WTC11 (cell line): ENCODE measurements at regions not wholly inside any gene's neighbourhood (a gene's known extent, or its start where the extent isn't known, plus 50 kb on each side); places are given as distances from the start of the nearest gene placed in this dataset.

Source experiments
- ATAC-seq: fragments of 200-7000 bp; cut with Tn5 transposase; 2 replicates; pipeline ENCODE4 v1.10.0; 2021; ENCODE audit warnings: mild to moderate bottlenecking, moderate library complexity
- CTCF ChIA-PET: fragments of 300-600 bp; sonication (Branson Sonifier 250); formaldehyde crosslinking; loops from one replicate; lab custom pipeline; 2021; ENCODE audit warnings: antibody characterized with exemption; lab: Charles Lee
- POLR2A ChIA-PET: fragments of 350-600 bp; sonication (Branson Sonifier 250); formaldehyde crosslinking; loops from one replicate; lab custom pipeline; 2021; ENCODE audit warnings: antibody characterized with exemption; lab: Charles Lee
- DNase-seq: peaks from one replicate; pipeline ENCODE4 v3.0.0; 2021; ENCODE audit warnings: low spot score
- H3K27ac Mint-ChIP-seq: 2 replicates; pipeline ENCODE4 v1.8.0; 2021; ENCODE audit warnings: mixed read lengths
- H3K27me3 Mint-ChIP-seq: 2 replicates; pipeline ENCODE4 v1.8.0; 2021; ENCODE audit warnings: low read depth, mild to moderate bottlenecking, moderate library complexity, mixed read lengths
- H3K36me3 Mint-ChIP-seq: 2 replicates; pipeline ENCODE4 v1.8.0; 2021; ENCODE audit warnings: mixed read lengths
- H3K4me1 Mint-ChIP-seq: 2 replicates; pipeline ENCODE4 v1.8.0; 2022; ENCODE audit warnings: mixed read lengths
- H3K4me3 Mint-ChIP-seq: 2 replicates; pipeline ENCODE4 v1.8.0; 2021; ENCODE audit warnings: mild to moderate bottlenecking, moderate library complexity, mixed read lengths
- H3K9me3 Mint-ChIP-seq: 2 replicates; pipeline ENCODE4 v1.8.0; 2021; ENCODE audit warnings: mixed read lengths
- ATF2 ChIP-seq: sonication (generic); formaldehyde crosslinking; IDR thresholded peaks from 2 replicates; pipeline ENCODE4 v1.8.1; 2022; ENCODE audit warnings: low read depth, missing genetic modification reagents, borderline replicate concordance
- ATF3 ChIP-seq: sonication (generic); formaldehyde crosslinking; conservative IDR thresholded peaks from 2 replicates; pipeline ENCODE4 v1.8.1; 2022; ENCODE audit warnings: mild to moderate bottlenecking, missing genetic modification reagents
- CTCF ChIP-seq: fragments of 200-600 bp; IDR thresholded peaks from 2 replicates; pipeline ENCODE4 v1.8.0; 2022; ENCODE audit warnings: antibody characterized with exemption
- E2F5 ChIP-seq: sonication (generic); formaldehyde crosslinking; IDR thresholded peaks from 2 replicates; pipeline ENCODE4 v1.8.1; 2022; ENCODE audit warnings: mild to moderate bottlenecking, moderate library complexity, missing genetic modification reagents
- ELF4 ChIP-seq: sonication (generic); formaldehyde crosslinking; IDR thresholded peaks from 2 replicates; pipeline ENCODE4 v1.8.1; 2022; ENCODE audit warnings: low read depth, mild to moderate bottlenecking, moderate library complexity, missing genetic modification reagents
- FOXJ3 ChIP-seq: sonication (generic); formaldehyde crosslinking; IDR thresholded peaks from 2 replicates; pipeline ENCODE4 v1.9.0; 2021; ENCODE audit warnings: missing genetic modification reagents, mild to moderate bottlenecking, borderline replicate concordance
- HMGA2 ChIP-seq: fragments of 250-450 bp; sonication (Bioruptor Pico); IDR thresholded peaks from 2 replicates; pipeline ENCODE4 v1.4.0; 2021; ENCODE audit warnings: mild to moderate bottlenecking, moderate library complexity
- IRF1 ChIP-seq: sonication (generic); formaldehyde crosslinking; IDR thresholded peaks from 2 replicates; pipeline ENCODE4 v1.8.0; 2023; ENCODE audit warnings: missing genetic modification reagents
- JUN ChIP-seq: sonication (generic); formaldehyde crosslinking; IDR thresholded peaks from 2 replicates; pipeline ENCODE4 v1.8.0; 2023; ENCODE audit warnings: mild to moderate bottlenecking, missing genetic modification reagents
- NR1H2 ChIP-seq: sonication (generic); formaldehyde crosslinking; IDR thresholded peaks from 2 replicates; pipeline ENCODE4 v1.9.0; 2021; ENCODE audit warnings: mild to moderate bottlenecking, moderate library complexity, missing genetic modification reagents
- RELA ChIP-seq: sonication (generic); formaldehyde crosslinking; IDR thresholded peaks from 2 replicates; pipeline ENCODE4 v1.8.1; 2022; ENCODE audit warnings: missing genetic modification reagents, mild to moderate bottlenecking, borderline replicate concordance
- SOX15 ChIP-seq: fragments of 250-450 bp; sonication (Bioruptor Pico); IDR thresholded peaks from 2 replicates; pipeline ENCODE4 v1.9.0; 2021; ENCODE audit warnings: mild to moderate bottlenecking
- TEAD4 ChIP-seq: sonication (generic); formaldehyde crosslinking; IDR thresholded peaks from 2 replicates; pipeline ENCODE4 v1.8.0; 2022; ENCODE audit warnings: mild to moderate bottlenecking, missing genetic modification reagents
- TP53 ChIP-seq: sonication (generic); formaldehyde crosslinking; IDR thresholded peaks from 2 replicates; pipeline ENCODE4 v1.8.1; 2023; ENCODE audit warnings: mild to moderate bottlenecking, missing genetic modification reagents
- USF1 ChIP-seq: sonication (generic); formaldehyde crosslinking; IDR thresholded peaks from 2 replicates; pipeline ENCODE4 v1.8.0; 2022; ENCODE audit warnings: mild to moderate bottlenecking, missing genetic modification reagents
- ZBTB21 ChIP-seq: sonication (generic); formaldehyde crosslinking; IDR thresholded peaks from 2 replicates; pipeline ENCODE4 v1.8.1; 2023; ENCODE audit warnings: mild to moderate bottlenecking, missing genetic modification reagents, borderline replicate concordance
- ZBTB43 ChIP-seq: sonication (generic); formaldehyde crosslinking; IDR thresholded peaks from 2 replicates; pipeline ENCODE4 v1.8.1; 2023; ENCODE audit warnings: mild to moderate bottlenecking, missing genetic modification reagents
- ZNF232 ChIP-seq: sonication (generic); formaldehyde crosslinking; IDR thresholded peaks from 2 replicates; pipeline ENCODE4 v1.8.0; 2022; ENCODE audit warnings: mild to moderate bottlenecking, missing genetic modification reagents
- ZNF263 ChIP-seq: sonication (generic); formaldehyde crosslinking; IDR thresholded peaks from 2 replicates; pipeline ENCODE4 v1.8.1; 2022; ENCODE audit warnings: low read depth, mild to moderate bottlenecking, moderate library complexity, missing genetic modification reagents
- ZNF423 ChIP-seq: fragments of 250-450 bp; sonication (Bioruptor Pico); IDR thresholded peaks from 2 replicates; pipeline ENCODE4 v2.1.2; 2022; ENCODE audit warnings: mild to moderate bottlenecking, moderate library complexity
- ZNF671 ChIP-seq: fragments of 250-450 bp; sonication (Bioruptor Pico); IDR thresholded peaks from 2 replicates; pipeline ENCODE4 v1.8.0; 2021; ENCODE audit warnings: mild to moderate bottlenecking

- TF ChIP-seq USF1 (CRISPR knock-in tag) (no peak), ATF3 (no peak), JUN (no peak), TP53 (CRISPR knock-in tag) (no peak), ZNF232 (CRISPR knock-in tag) (no peak), FOXJ3 (CRISPR knock-in tag) (no peak), ZNF671 (CRISPR knock-in tag) (no peak), ZNF263 (CRISPR knock-in tag) (no peak), ATF2 (no peak), E2F5 (CRISPR knock-in tag) (no peak)
- TF ChIP-seq, all 79 proteins: peak for 0
- no peak for ATAC-seq
- no peak for DNase-seq
- Mint-ChIP-seq H3K9me3 (peaks cover 8% of the 10 kb centered on the region), H3K4me1 (peaks cover 11% of the 10 kb centered on the region), H3K27ac (no peak overlapping the region), H3K4me3 (no peak overlapping the region), H3K27me3 (no peaks in the 10 kb centered on the region), H3K36me3 (peaks cover 8% of the 10 kb centered on the region; the same call in 1 of the 2 replicates)
- POLR2A ChIA-PET: interaction anchor here (0.6 kb wide), 1 partner anchor 1258 kb away, joined by 3 read pairs; no protein-coding TSS in a partner anchor
- CTCF ChIA-PET: no interaction called here
Measured at GRCh38 chr9:73980754-73981153, 516.4 kb upstream of the RORB start.

GRCh38 chr9:73981405-73981804 is 515.7 kb upstream of the RORB start:
- no peak overlapping the region for H3K27ac Mint-ChIP-seq
- POLR2A ChIA-PET: interaction anchor here (0.6 kb wide), 1 partner anchor 1258 kb away, joined by 3 read pairs; no protein-coding TSS in a partner anchor
- TF ChIP-seq CTCF: no peak
- no peak for TF ChIP-seq IRF1
- TF ChIP-seq, all 79 proteins: peak for 0
- CTCF ChIA-PET: interaction anchor here (0.6 kb wide), 1 partner anchor 66 kb away, joined by 3 read pairs; no protein-coding TSS in a partner anchor
- no peaks in the 10 kb centered on the region for H3K27me3 Mint-ChIP-seq
- no peak overlapping the region for H3K4me3 Mint-ChIP-seq
- H3K36me3 Mint-ChIP-seq: peaks cover 10% of the 10 kb centered on the region; the same call in 1 of the 2 replicates
- DNase-seq (no peak), ATAC-seq (no peak)
- H3K4me1 Mint-ChIP-seq: peaks cover 11% of the 10 kb centered on the region
- H3K9me3 Mint-ChIP-seq: peaks cover 11% of the 10 kb centered on the region

- DNase-seq (no peak), ATAC-seq (no peak)
- H3K27me3 Mint-ChIP-seq: no peaks in the 10 kb centered on the region
- H3K4me3 Mint-ChIP-seq: no peak overlapping the region
- H3K27ac Mint-ChIP-seq: no peak overlapping the region
- ChIA-PET CTCF (interaction anchor here (0.8 kb wide), 1 partner anchor 1562 kb away, joined by 5 read pairs; no protein-coding TSS in a partner anchor), POLR2A (no interaction called here)
- peaks cover 18% of the 10 kb centered on the region for H3K9me3 Mint-ChIP-seq
- H3K4me1 Mint-ChIP-seq: peaks cover 27% of the 10 kb centered on the region
- peaks cover 14% of the 10 kb centered on the region for H3K36me3 Mint-ChIP-seq
- TF ChIP-seq ZBTB21 (CRISPR knock-in tag) (no peak), E2F5 (CRISPR knock-in tag) (no peak), NR1H2 (CRISPR knock-in tag) (no peak), HMGA2 (no peak), ATF3 (no peak), ZBTB43 (CRISPR knock-in tag) (no peak), ZNF423 (CRISPR knock-in tag) (no peak), TEAD4 (no peak), ZNF671 (CRISPR knock-in tag) (no peak), ELF4 (CRISPR knock-in tag) (no peak), TP53 (CRISPR knock-in tag) (no peak), SOX15 (CRISPR knock-in tag) (no peak), RELA (CRISPR knock-in tag) (no peak)
Measured at GRCh38 chr9:73995836-73996235, 501.3 kb upstream of the RORB start.
